GM18505 (cell line): ENCODE measurements at regions not wholly inside any gene's neighbourhood (a gene's known extent, or its start where the extent isn't known, plus 50 kb on each side); places are given as distances from the start of the nearest gene placed in this dataset.

ENCODE experiments used
- ATAC-seq: cut with Tn5 transposase; IDR thresholded peaks from one replicate; pipeline ENCODE4 v1.9.1; 2021; ENCODE audit not compliant: unreplicated experiment
- POLR2A ChIP-seq: IDR thresholded peaks from 4 replicates; pipeline ENCODE4 v1.6.1; 2011; ENCODE audit warnings: borderline replicate concordance; ENCODE audit not compliant: insufficient read depth, insufficient read length; ENCODE audit errors: extremely low read depth

- TF ChIP-seq POLR2A = no peak
- ATAC-seq = no peak
These were observed 142.4 kb upstream of the RBBP8 start for GRCh38 chr18:22790545-22791309.

DNA sequence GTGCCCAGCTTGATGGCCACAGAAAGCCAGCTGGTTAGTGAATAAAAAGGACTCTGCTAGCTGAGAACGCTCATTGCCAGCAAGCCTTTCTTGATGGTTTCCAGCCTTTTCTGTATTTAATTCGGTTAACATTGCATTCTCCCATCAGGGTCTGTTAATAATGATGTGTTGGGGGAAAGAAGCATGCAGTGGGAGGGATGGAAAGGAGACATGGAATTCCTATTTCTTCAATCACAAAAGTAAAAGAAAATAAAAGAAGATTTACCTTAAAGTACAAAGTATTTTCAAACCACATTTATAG is 141.9 kb upstream of the RBBP8 start:
- TF ChIP-seq POLR2A = no peak
- ATAC-seq = no peak

- ATAC-seq = no peak
- no peak for TF ChIP-seq POLR2A
These were observed 137.0 kb upstream of the RBBP8 start for GRCh38 chr18:22796113-22796512.

DNA sequence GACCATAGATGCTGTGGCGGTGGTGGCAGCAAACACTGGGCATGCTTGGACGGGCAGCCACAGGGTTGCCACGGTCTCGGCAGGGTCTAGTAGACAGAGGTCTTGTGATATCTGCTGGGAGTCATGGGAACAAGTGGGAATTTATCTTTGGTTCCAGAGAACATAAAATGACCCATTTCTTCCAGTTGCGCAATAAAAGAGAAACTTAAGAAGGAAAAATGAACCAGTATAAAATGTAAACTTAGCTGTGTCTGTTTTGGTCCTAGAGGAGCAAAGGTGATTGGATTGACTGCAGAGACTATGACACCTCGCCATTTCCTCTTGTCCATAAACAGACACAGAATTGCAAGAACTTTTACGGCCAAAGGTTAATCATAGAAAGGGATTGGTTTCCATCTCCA is 132.6 kb upstream of the RBBP8 start:
- no peak for ATAC-seq
- no peak for TF ChIP-seq POLR2A

DNA sequence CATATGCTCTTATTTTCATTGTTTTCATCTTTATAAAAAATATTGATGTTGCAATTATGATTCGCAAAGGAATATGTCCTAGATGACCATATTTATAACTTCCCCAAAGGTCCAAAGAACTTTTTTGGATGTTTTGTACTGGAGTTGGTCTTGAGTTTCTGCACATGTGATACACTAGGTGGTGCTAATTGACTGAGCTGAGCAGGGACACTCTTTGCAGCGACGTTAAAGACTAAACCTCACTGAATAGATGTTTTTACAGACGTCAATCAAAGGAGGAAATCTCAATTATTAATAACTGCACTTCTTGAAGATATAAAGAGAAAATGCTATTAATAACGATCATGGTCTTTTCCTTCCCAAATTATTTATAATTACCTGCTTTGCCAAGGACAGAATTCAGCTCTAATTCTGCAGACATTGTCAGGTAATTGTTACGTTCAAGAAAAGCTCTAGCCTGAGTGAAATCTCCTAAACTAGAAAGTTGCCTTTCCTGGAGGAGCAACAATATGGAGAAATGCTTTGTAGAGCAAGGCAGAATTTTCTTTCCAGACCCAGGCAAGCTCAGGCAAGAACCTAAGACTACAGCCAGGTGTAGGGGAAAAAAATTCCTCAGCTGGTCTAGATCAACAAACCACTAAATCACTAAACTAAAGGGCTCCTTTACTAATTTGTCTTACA is 119.3 kb upstream of the RBBP8 start:
- ATAC-seq = no peak
- TF ChIP-seq POLR2A = no peak

DNA sequence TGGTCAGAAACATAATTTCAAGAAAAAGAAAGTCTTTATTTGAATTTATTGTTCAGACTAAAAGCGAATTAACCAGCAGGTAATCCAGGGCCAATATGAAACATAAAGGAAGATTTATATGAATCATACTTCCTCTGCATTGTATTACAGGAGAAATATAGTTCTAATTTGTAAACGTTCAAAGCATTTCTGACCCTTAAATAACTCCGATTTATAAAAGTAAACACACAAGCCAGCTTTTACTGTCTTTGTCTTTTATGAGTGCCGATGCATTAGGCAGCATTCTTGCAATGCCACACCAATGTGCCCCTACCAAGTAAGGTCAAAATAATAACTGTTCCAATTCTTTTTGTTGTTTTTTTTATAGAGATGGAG is 118.8 kb upstream of the RBBP8 start:
- no peak for TF ChIP-seq POLR2A
- ATAC-seq = no peak

DNA sequence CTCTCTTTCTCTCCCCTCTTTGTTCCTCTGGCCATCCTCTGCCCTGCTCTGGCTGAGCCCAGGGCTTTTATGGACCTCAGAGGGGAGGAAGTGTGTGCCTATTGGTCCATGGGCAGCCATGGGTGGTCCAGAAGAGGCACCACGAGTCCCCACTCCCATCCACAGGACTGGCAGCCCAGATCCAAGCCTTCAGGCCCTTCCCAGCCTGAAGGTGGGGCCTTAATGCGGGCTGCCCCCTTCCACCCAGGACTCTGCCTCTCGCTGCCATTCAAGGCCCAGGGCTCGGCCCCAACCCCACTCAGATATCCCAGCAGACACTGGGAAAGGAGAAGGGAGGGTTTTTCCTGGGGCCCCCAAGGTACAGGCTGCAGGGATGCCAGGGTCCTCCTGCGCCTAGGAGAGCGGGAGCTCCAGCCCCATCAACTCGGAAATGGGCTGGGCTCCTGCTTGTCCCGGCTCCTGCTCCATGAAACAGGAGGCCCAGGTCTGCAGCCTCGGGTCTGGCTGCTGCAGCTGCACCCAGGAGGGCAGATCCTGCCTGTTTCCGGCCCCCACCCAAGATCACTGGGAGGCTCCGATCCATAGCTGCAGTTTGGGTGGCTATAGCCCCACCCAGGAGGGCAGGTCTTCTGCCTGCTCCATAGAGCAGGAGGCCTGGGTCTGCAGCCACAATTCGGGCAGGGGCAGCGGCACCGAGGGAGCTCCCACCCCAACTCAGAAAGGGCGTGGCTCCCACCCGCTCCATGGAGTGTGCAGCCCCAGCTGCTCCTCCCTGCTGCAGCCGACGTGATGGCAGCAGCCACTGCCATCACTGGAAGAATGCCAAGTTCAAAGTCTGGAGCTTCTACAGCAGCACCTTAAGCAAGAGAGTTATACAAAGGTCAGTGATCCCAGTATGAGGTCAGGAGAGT is 116.6 kb upstream of the RBBP8 start:
- no peak for ATAC-seq
- no peak for TF ChIP-seq POLR2A

DNA sequence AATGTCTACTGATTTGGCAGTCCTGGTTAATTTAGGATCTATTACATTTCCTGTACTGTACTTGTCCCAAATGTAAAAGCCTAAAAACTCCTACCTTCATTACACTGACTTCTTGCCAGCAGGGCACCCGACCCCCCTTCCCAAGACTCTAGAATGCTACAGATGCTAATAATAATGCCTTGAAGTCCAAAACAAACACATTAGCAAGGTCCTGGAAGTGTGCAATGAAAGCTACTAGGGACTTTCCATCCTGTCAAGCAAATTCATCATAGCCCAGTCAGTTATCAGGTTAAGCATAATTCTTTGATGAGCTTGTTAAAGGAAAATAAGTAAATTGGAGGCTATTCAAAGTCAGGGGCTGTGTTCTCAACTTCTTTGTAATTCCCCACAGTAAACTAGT is 115.3 kb upstream of the RBBP8 start:
- no peak for TF ChIP-seq POLR2A
- no peak for ATAC-seq

DNA sequence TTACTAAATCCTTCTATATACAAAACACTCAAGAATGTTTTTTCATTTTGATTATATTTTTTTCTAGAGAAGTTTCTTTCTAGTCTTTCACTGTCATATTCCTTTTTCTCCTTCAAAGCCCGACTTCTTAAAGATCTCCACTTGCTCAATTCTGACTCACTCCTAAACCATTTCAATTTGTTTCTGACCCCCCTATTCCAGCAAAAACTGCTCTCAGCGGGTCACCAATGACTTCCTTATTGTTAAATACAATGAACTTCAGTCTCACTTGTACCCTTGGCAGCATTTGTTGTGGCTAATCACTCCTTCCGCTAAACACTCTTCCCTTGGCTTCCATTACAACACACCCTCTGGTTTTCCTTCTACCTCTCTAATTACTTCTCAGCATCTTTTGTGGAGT is 111.1 kb upstream of the RBBP8 start:
- no peak for TF ChIP-seq POLR2A
- no peak for ATAC-seq

- no peak for ATAC-seq
- no peak for TF ChIP-seq POLR2A
These were observed 110.2 kb upstream of the RBBP8 start for GRCh38 chr18:22822841-22823508.

- no peak for ATAC-seq
- TF ChIP-seq POLR2A = no peak
These were observed 106.4 kb upstream of the RBBP8 start for GRCh38 chr18:22826726-22827125.

GRCh38 chr18:22827216-22827615 is 105.9 kb upstream of the RBBP8 start:
- TF ChIP-seq POLR2A = no peak
- no peak for ATAC-seq

DNA sequence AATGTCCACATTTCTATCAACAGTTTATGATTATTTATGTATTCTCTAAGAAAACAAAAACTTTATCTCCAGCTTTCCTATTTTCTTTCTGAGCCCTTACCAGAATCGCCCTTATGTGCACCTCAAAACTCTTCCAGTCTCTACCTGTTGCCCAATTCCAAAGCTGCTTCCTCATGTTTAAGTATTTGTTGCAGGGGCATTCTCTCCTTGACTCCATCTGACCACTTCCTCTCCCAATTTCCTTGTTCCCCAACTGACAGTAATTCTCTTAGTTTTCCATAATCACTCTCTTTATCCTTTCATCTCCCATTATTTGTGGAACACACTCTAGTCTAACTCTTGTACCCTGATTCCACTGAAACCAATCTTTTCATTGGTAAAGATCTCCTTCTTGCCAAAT is 105.4 kb upstream of the RBBP8 start:
- no peak for ATAC-seq
- TF ChIP-seq POLR2A = no peak
